ENCODE measurements at regions not wholly inside any gene's neighbourhood (a gene's known extent, or its start where the extent isn't known, plus 50 kb on each side); places are given as distances from the start of the nearest gene placed in this dataset.

GRCh38 chr9:106387965-106388364 is 475.0 kb upstream of the ZNF462 start:
- no peak overlapping the region for H3K9ac ChIP-seq (ENCODE audit: low read length)
- ATAC-seq = no peak
- ChIA-PET CTCF (no interaction called here), POLR2A (ENCODE audit: unreplicated experiment) (no interaction called here)
- no TSS peak for BruUV-seq (replicated peaks)
- H3K9me2 ChIP-seq (replicated peaks; ENCODE audit: low read length) = no peaks in the 10 kb centered on the region
- TF ChIP-seq, protein P1, sequence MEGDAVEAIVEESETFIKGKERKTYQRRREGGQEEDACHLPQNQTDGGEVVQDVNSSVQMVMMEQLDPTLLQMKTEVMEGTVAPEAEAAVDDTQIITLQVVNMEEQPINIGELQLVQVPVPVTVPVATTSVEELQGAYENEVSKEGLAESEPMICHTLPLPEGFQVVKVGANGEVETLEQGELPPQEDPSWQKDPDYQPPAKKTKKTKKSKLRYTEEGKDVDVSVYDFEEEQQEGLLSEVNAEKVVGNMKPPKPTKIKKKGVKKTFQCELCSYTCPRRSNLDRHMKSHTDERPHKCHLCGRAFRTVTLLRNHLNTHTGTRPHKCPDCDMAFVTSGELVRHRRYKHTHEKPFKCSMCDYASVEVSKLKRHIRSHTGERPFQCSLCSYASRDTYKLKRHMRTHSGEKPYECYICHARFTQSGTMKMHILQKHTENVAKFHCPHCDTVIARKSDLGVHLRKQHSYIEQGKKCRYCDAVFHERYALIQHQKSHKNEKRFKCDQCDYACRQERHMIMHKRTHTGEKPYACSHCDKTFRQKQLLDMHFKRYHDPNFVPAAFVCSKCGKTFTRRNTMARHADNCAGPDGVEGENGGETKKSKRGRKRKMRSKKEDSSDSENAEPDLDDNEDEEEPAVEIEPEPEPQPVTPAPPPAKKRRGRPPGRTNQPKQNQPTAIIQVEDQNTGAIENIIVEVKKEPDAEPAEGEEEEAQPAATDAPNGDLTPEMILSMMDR (conservative IDR thresholded peaks at IDR 0.05; ENCODE audit: low read depth, low read length) = no peak
- TF ChIP-seq EZH2 (IDR thresholded peaks at IDR 0.05; ENCODE audit: low read length, unreplicated experiment) (no peak), EZH2phosphoT487 (IDR thresholded peaks at IDR 0.05; ENCODE audit: borderline replicate concordance, low read length) (no peak)
- no peak overlapping the region for H3K4me3 ChIP-seq (ENCODE audit: low read length)
- no peaks in the 10 kb centered on the region for H3K27me3 ChIP-seq (ENCODE audit: low read length)
- H3K27ac ChIP-seq (ENCODE audit: low read length) = no peak overlapping the region
- H3K79me2 ChIP-seq (ENCODE audit: low read length) = no peaks in the 10 kb centered on the region
- no peaks in the 10 kb centered on the region for H3K36me3 ChIP-seq (ENCODE audit: low read depth, low read length)
- no peaks in the 10 kb centered on the region for H3K9me3 ChIP-seq (ENCODE audit: low read length)
- H4K20me1 ChIP-seq (ENCODE audit: low read length) = no peaks in the 10 kb centered on the region
- no peaks in the 10 kb centered on the region for H3F3A ChIP-seq (ENCODE audit: low read length, unreplicated experiment)
- intact Hi-C loops (cut with micrococcal nuclease) = no loop called here
- H2AFZ ChIP-seq (ENCODE audit: low read length) = no peak overlapping the region
- no peak for DNase-seq
- no peak overlapping the region for H3K4me2 ChIP-seq (ENCODE audit: low read length)
- H3K4me1 ChIP-seq (ENCODE audit: insufficient read depth, low read length) = no peaks in the 10 kb centered on the region

GRCh38 chr9:106393226-106393625 is 469.7 kb upstream of the ZNF462 start:
- no peaks in the 10 kb centered on the region for H3K9me2 ChIP-seq (replicated peaks; ENCODE audit: low read length)
- H2AFZ ChIP-seq (ENCODE audit: low read length) = no peak overlapping the region
- no peaks in the 10 kb centered on the region for H3K79me2 ChIP-seq (ENCODE audit: low read length)
- ChIA-PET CTCF (no interaction called here), POLR2A (ENCODE audit: unreplicated experiment) (no interaction called here)
- no peaks in the 10 kb centered on the region for H3K36me3 ChIP-seq (ENCODE audit: low read depth, low read length)
- no peaks in the 10 kb centered on the region for H3K9me3 ChIP-seq (ENCODE audit: low read length)
- DNase-seq = no peak
- no peak overlapping the region for H3K9ac ChIP-seq (ENCODE audit: low read length)
- H3F3A ChIP-seq (ENCODE audit: low read length, unreplicated experiment) = no peaks in the 10 kb centered on the region
- intact Hi-C loops (cut with micrococcal nuclease) = no loop called here
- no peak overlapping the region for H3K4me3 ChIP-seq (ENCODE audit: low read length)
- no peaks in the 10 kb centered on the region for H3K27me3 ChIP-seq (ENCODE audit: low read length)
- TF ChIP-seq EZH2phosphoT487 (IDR thresholded peaks at IDR 0.05; ENCODE audit: borderline replicate concordance, low read length) (no peak), EZH2 (IDR thresholded peaks at IDR 0.05; ENCODE audit: low read length, unreplicated experiment) (no peak)
- TF ChIP-seq, protein P1 (conservative IDR thresholded peaks at IDR 0.05; ENCODE audit: low read depth, low read length) = no peak
- H4K20me1 ChIP-seq (ENCODE audit: low read length) = no peaks in the 10 kb centered on the region
- ATAC-seq = no peak
- H3K4me1 ChIP-seq (ENCODE audit: insufficient read depth, low read length) = no peaks in the 10 kb centered on the region
- no peak overlapping the region for H3K27ac ChIP-seq (ENCODE audit: low read length)
- no TSS peak for BruUV-seq (replicated peaks)
- H3K4me2 ChIP-seq (ENCODE audit: low read length) = no peak overlapping the region

GRCh38 chr9:106400170-106400569 is 462.8 kb upstream of the ZNF462 start:
- TF ChIP-seq, protein P1 (conservative IDR thresholded peaks at IDR 0.05; ENCODE audit: low read depth, low read length) = no peak
- no peak for TF ChIP-seq EZH2phosphoT487 (IDR thresholded peaks at IDR 0.05; ENCODE audit: borderline replicate concordance, low read length)
- TF ChIP-seq EZH2 (IDR thresholded peaks at IDR 0.05; ENCODE audit: low read length, unreplicated experiment) = no peak
- no peak for DNase-seq
- Histone ChIP-seq H3K4me3 (ENCODE audit: low read length) (no peak overlapping the region), H3K79me2 (ENCODE audit: low read length) (no peaks in the 10 kb centered on the region), H3K27ac (ENCODE audit: low read length) (no peak overlapping the region), H3F3A (ENCODE audit: low read length, unreplicated experiment) (no peaks in the 10 kb centered on the region), H3K36me3 (ENCODE audit: low read depth, low read length) (no peaks in the 10 kb centered on the region), H3K9me3 (ENCODE audit: low read length) (no peaks in the 10 kb centered on the region), H3K27me3 (ENCODE audit: low read length) (no peaks in the 10 kb centered on the region), H3K9ac (ENCODE audit: low read length) (no peak overlapping the region), H3K4me2 (ENCODE audit: low read length) (no peak overlapping the region), H2AFZ (ENCODE audit: low read length) (no peak overlapping the region), H4K20me1 (ENCODE audit: low read length) (no peaks in the 10 kb centered on the region), H3K9me2 (replicated peaks; ENCODE audit: low read length) (no peaks in the 10 kb centered on the region), H3K4me1 (ENCODE audit: insufficient read depth, low read length) (peaks cover 11% of the 10 kb centered on the region; the same call in 1 of the 2 replicates)
- no peak for ATAC-seq
- intact Hi-C loops (cut with micrococcal nuclease) = no loop called here
- CTCF ChIA-PET = no interaction called here
- POLR2A ChIA-PET (ENCODE audit: unreplicated experiment) = no interaction called here
- no TSS peak for BruUV-seq (replicated peaks)
